Panc1 (cell line): ENCODE measurements at regions not wholly inside any gene's neighbourhood (a gene's known extent, or its start where the extent isn't known, plus 50 kb on each side); places are given as distances from the start of the nearest gene placed in this dataset.

Experiments
- POLR2AphosphoS5 ChIP-seq: IDR thresholded peaks from 2 replicates; pipeline ENCODE4 v1.6.1; 2012; ENCODE audit warnings: mild to moderate bottlenecking, low read depth, low read length, moderate library complexity
- SIN3A ChIP-seq: IDR thresholded peaks from 2 replicates; pipeline ENCODE4 v1.6.1; 2012; ENCODE audit warnings: low read depth, mild to moderate bottlenecking, low read length, moderate library complexity, borderline replicate concordance; ENCODE audit not compliant: insufficient read depth
- TCF7L2 ChIP-seq: IDR thresholded peaks from 2 replicates; pipeline ENCODE4 v1.6.1; 2011; ENCODE audit warnings: mild to moderate bottlenecking, low read depth, low read length, inconsistent platforms
- TF ChIP-seq, protein P1 (sequence below): fragments of 450-650 bp; IDR thresholded peaks from 2 replicates; pipeline ENCODE4 v1.5.1; 2017; ENCODE audit warnings: mild to moderate bottlenecking
- TF ChIP-seq, protein P2 (sequence below), 2 experiments: IDR thresholded peaks; 2 replicates each; pipeline ENCODE4 v1.6.1; 2011 to 2012; ENCODE audit warnings: low read depth in 2 of 2, control low read depth in 1 of 2, low read length in 1 of 2, mild to moderate bottlenecking in 1 of 2, moderate library complexity in 1 of 2; ENCODE audit not compliant: insufficient read depth in 1 of 2

GRCh38 chr11:24163841-24164240 is 333.0 kb upstream of the LUZP2 start:
- no peak for TF ChIP-seq POLR2AphosphoS5
- TF ChIP-seq, protein P1, sequence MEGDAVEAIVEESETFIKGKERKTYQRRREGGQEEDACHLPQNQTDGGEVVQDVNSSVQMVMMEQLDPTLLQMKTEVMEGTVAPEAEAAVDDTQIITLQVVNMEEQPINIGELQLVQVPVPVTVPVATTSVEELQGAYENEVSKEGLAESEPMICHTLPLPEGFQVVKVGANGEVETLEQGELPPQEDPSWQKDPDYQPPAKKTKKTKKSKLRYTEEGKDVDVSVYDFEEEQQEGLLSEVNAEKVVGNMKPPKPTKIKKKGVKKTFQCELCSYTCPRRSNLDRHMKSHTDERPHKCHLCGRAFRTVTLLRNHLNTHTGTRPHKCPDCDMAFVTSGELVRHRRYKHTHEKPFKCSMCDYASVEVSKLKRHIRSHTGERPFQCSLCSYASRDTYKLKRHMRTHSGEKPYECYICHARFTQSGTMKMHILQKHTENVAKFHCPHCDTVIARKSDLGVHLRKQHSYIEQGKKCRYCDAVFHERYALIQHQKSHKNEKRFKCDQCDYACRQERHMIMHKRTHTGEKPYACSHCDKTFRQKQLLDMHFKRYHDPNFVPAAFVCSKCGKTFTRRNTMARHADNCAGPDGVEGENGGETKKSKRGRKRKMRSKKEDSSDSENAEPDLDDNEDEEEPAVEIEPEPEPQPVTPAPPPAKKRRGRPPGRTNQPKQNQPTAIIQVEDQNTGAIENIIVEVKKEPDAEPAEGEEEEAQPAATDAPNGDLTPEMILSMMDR: no peak
- TF ChIP-seq SIN3A: no peak
- no peak for TF ChIP-seq TCF7L2
- TF ChIP-seq, protein P2, sequence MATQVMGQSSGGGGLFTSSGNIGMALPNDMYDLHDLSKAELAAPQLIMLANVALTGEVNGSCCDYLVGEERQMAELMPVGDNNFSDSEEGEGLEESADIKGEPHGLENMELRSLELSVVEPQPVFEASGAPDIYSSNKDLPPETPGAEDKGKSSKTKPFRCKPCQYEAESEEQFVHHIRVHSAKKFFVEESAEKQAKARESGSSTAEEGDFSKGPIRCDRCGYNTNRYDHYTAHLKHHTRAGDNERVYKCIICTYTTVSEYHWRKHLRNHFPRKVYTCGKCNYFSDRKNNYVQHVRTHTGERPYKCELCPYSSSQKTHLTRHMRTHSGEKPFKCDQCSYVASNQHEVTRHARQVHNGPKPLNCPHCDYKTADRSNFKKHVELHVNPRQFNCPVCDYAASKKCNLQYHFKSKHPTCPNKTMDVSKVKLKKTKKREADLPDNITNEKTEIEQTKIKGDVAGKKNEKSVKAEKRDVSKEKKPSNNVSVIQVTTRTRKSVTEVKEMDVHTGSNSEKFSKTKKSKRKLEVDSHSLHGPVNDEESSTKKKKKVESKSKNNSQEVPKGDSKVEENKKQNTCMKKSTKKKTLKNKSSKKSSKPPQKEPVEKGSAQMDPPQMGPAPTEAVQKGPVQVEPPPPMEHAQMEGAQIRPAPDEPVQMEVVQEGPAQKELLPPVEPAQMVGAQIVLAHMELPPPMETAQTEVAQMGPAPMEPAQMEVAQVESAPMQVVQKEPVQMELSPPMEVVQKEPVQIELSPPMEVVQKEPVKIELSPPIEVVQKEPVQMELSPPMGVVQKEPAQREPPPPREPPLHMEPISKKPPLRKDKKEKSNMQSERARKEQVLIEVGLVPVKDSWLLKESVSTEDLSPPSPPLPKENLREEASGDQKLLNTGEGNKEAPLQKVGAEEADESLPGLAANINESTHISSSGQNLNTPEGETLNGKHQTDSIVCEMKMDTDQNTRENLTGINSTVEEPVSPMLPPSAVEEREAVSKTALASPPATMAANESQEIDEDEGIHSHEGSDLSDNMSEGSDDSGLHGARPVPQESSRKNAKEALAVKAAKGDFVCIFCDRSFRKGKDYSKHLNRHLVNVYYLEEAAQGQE (IDR thresholded peaks at IDR 0.05; ENCODE audit: insufficient read depth in 1 of 2, low read depth in 2 of 2, low read length in 1 of 2): no peak
